SK-N-SH (cell line): ENCODE measurements at regions not wholly inside any gene's neighbourhood (a gene's known extent, or its start where the extent isn't known, plus 50 kb on each side); places are given as distances from the start of the nearest gene placed in this dataset.

Source experiments
- CTCF ChIA-PET: fragments of 300-600, 350-600 bp; formaldehyde crosslinking; extraction: SDS; loops from one replicate; lab custom pipeline; 2021; lab: Yijun Ruan, JAX
- POLR2A ChIA-PET: fragments of 350-600 bp; sonication (Branson Sonifier 250); formaldehyde crosslinking; extraction: SDS; loops from one replicate; lab custom pipeline; 2020; ENCODE audit warnings: antibody characterized with exemption, inconsistent platforms; lab: Yijun Ruan, JAX
- DNase-seq: peaks from one replicate; pipeline ENCODE4 v3.0.0; 2012
- H2AFZ ChIP-seq: fragments of 200-600 bp; sonication (generic); 2 replicates; pipeline ENCODE4 v1.8.1; 2016; ENCODE audit warnings: antibody characterized with exemption, mild to moderate bottlenecking, low read depth
- H3F3A ChIP-seq: fragments of 200-600 bp; sonication (generic); replicated peaks from 2 replicates; pipeline ENCODE3; 2016; ENCODE audit warnings: antibody characterized with exemption, mild to moderate bottlenecking; ENCODE audit not compliant: insufficient read depth
- H3K27ac ChIP-seq, 2 experiments: fragments of 200-500 bp in 1 of 2; fragments of 200-600 bp in 1 of 2; sonication (Bioruptor generic) in 1 of 2; sonication (generic), shearing (Covaris generic) in 1 of 2; 2 replicates each; pipeline versions ENCODE4 v1.5.1 to v1.6.1; 2014 to 2016; ENCODE audit warnings: low read depth in 2 of 2, inconsistent platforms in 1 of 2, low read length in 1 of 2, mild to moderate bottlenecking in 1 of 2, mixed read lengths in 1 of 2
- H3K27me3 ChIP-seq: fragments of 200-600 bp; sonication (generic), shearing (Covaris generic); 2 replicates; pipeline ENCODE4 v1.6.1; 2016; ENCODE audit warnings: mixed run types; ENCODE audit not compliant: insufficient read depth
- H3K36me3 ChIP-seq, 2 experiments: fragments of 200-500 bp in 1 of 2; fragments of 200-600 bp in 1 of 2; sonication (Bioruptor generic) in 1 of 2; sonication (generic) in 1 of 2; replicated peaks in 1 of 2; 2 replicates each; pipeline versions ENCODE3 to v1.5.1; 2014 to 2016; ENCODE audit warnings: low read length in 1 of 2, mild to moderate bottlenecking in 1 of 2; ENCODE audit not compliant: insufficient read depth in 2 of 2, control insufficient read depth in 1 of 2
- H3K4me1 ChIP-seq, 2 experiments: fragments of 200-500 bp in 1 of 2; fragments of 200-600 bp in 1 of 2; sonication (Bioruptor generic) in 1 of 2; sonication (generic), shearing (Covaris generic) in 1 of 2; 2 replicates each; pipeline versions ENCODE4 v1.5.1 to v1.6.1; 2014 to 2016; ENCODE audit warnings: low read depth in 1 of 2, low read length in 1 of 2, mixed run types in 1 of 2; ENCODE audit not compliant: insufficient read depth in 2 of 2, control insufficient read depth in 1 of 2
- H3K4me2 ChIP-seq: fragments of 200-600 bp; sonication (generic), shearing (Covaris generic); 2 replicates; pipeline ENCODE4 v1.6.1; 2017; ENCODE audit warnings: mixed run types
- H3K4me3 ChIP-seq, 2 experiments: fragments of 200-500 bp in 1 of 2; fragments of 200-600 bp in 1 of 2; sonication (Bioruptor generic) in 1 of 2; sonication (generic), shearing (Covaris generic) in 1 of 2; 2 replicates each; pipeline versions ENCODE4 v1.5.1 to v1.8.1; 2014 to 2016; ENCODE audit warnings: low read depth in 2 of 2, inconsistent platforms in 1 of 2, low read length in 1 of 2, mild to moderate bottlenecking in 1 of 2, mixed read lengths in 1 of 2, moderate library complexity in 1 of 2
- H3K79me2 ChIP-seq: fragments of 200-600 bp; sonication (generic); 2 replicates; pipeline ENCODE4 v1.8.1; 2017; ENCODE audit warnings: mild to moderate bottlenecking; ENCODE audit not compliant: insufficient read depth
- H3K9ac ChIP-seq: fragments of 200-600 bp; sonication (generic); 2 replicates; pipeline ENCODE4 v1.6.1; 2017; ENCODE audit warnings: mixed run types
- H3K9me2 ChIP-seq: fragments of 200-600 bp; sonication (generic); 2 replicates; pipeline ENCODE4 v1.6.1; 2017; ENCODE audit warnings: mixed run types
- H3K9me3 ChIP-seq: fragments of 200-600 bp; sonication (generic); 2 replicates; pipeline ENCODE4 v1.6.1; 2017; ENCODE audit warnings: mixed run types, mild to moderate bottlenecking, moderate library complexity
- H4K20me1 ChIP-seq: fragments of 200-600 bp; sonication (generic); 2 replicates; pipeline ENCODE4 v1.6.1; 2017; ENCODE audit warnings: mild to moderate bottlenecking, mixed run types; ENCODE audit not compliant: insufficient read depth
- ELF1 ChIP-seq: IDR thresholded peaks from 2 replicates; pipeline ENCODE4 v1.4.0; 2012
- EZH2phosphoT487 ChIP-seq: fragments of 200-600 bp; sonication (generic); IDR thresholded peaks from 2 replicates; pipeline ENCODE4 v1.6.1; 2017; ENCODE audit warnings: low read depth, mixed run types, mild to moderate bottlenecking, antibody characterized with exemption, moderate library complexity, borderline replicate concordance
- FOXJ3 ChIP-seq: sonication (generic); formaldehyde crosslinking; IDR thresholded peaks from 2 replicates; pipeline ENCODE4 v1.5.1; 2020; ENCODE audit warnings: mild to moderate bottlenecking, missing genetic modification reagents
- FOXM1 ChIP-seq: IDR thresholded peaks from 2 replicates; pipeline ENCODE4 v1.4.0; 2012; ENCODE audit warnings: low read depth, mild to moderate bottlenecking
- GABPA ChIP-seq: IDR thresholded peaks from 2 replicates; pipeline ENCODE4 v1.4.0; 2012; ENCODE audit warnings: low read depth, mild to moderate bottlenecking
- NRF1 ChIP-seq: IDR thresholded peaks from 2 replicates; pipeline ENCODE4 v1.6.1; 2012; ENCODE audit warnings: low read depth, mild to moderate bottlenecking, low read length
- RAD21 ChIP-seq: IDR thresholded peaks from 2 replicates; pipeline ENCODE4 v1.6.1; 2012; ENCODE audit warnings: mild to moderate bottlenecking, low read length
- RCOR1 ChIP-seq: fragments of 150-350 bp; IDR thresholded peaks from 2 replicates; pipeline ENCODE4 v1.6.1; 2017; ENCODE audit warnings: antibody characterized with exemption, low read length
- REST ChIP-seq: IDR thresholded peaks from 2 replicates; pipeline ENCODE4 v1.6.1; 2012; ENCODE audit warnings: mild to moderate bottlenecking, low read depth, low read length, moderate library complexity
- RFX5 ChIP-seq: IDR thresholded peaks from 2 replicates; pipeline ENCODE4 v1.6.1; 2012; ENCODE audit warnings: mild to moderate bottlenecking, improper control_type of control experiment, low read length
- RXRA ChIP-seq: IDR thresholded peaks from 2 replicates; pipeline ENCODE4 v1.4.0; 2012; ENCODE audit warnings: low read depth, mild to moderate bottlenecking, borderline replicate concordance
- SIN3A ChIP-seq: IDR thresholded peaks from 2 replicates; pipeline ENCODE4 v1.6.1; 2012; ENCODE audit warnings: low read depth, mild to moderate bottlenecking, low read length, moderate library complexity, borderline replicate concordance
- TCF12 ChIP-seq: IDR thresholded peaks from 2 replicates; pipeline ENCODE4 v1.4.0; 2012
- USF2 ChIP-seq: fragments of 150-350 bp; IDR thresholded peaks from 2 replicates; pipeline ENCODE4 v1.6.1; 2017; ENCODE audit warnings: antibody characterized with exemption, low read length, low read depth, borderline replicate concordance
- YY1 ChIP-seq: IDR thresholded peaks from 2 replicates; pipeline ENCODE4 v1.4.0; 2012; ENCODE audit warnings: low read depth, mild to moderate bottlenecking
- WGBS: methylation state at CpG from one replicate; pipeline ENCODE4 v1.1.6; 2017; ENCODE audit warnings: low lambda C conversion rate; 5-methylcytosine and 5-hydroxymethylcytosine counted together
- TF ChIP-seq, protein P1 (sequence below): IDR thresholded peaks from 2 replicates; pipeline ENCODE4 v1.4.0; 2012; ENCODE audit warnings: low read depth, borderline replicate concordance

- no peak overlapping the region for H3K27ac ChIP-seq
- no peak overlapping the region for H3K9ac ChIP-seq
- H3K27me3 ChIP-seq, result no peaks in the 10 kb centered on the region
- no peaks in the 10 kb centered on the region for H4K20me1 ChIP-seq
- ChIA-PET CTCF (no interaction called here), POLR2A (no interaction called here)
- 0% methylated on average over 1 of the region's 1 CpG for WGBS
- H3K9me3 ChIP-seq, result no peaks in the 10 kb centered on the region
- no peak overlapping the region for H3K4me3 ChIP-seq
- no peak overlapping the region for H3K4me2 ChIP-seq
- no peaks in the 10 kb centered on the region for H3K9me2 ChIP-seq
- no peak overlapping the region for H2AFZ ChIP-seq
- H3K79me2 ChIP-seq, result no peaks in the 10 kb centered on the region
- H3K4me1 ChIP-seq, result no peaks in the 10 kb centered on the region
- no peaks in the 10 kb centered on the region for H3K36me3 ChIP-seq
- H3F3A ChIP-seq, result no peaks in the 10 kb centered on the region
- no peak for TF ChIP-seq USF2
- no peak for TF ChIP-seq RCOR1
- TF ChIP-seq FOXJ3, result no peak
- no peak for TF ChIP-seq GABPA
- TF ChIP-seq RAD21, result no peak
- TF ChIP-seq SIN3A, result no peak
- TF ChIP-seq, protein P1, sequence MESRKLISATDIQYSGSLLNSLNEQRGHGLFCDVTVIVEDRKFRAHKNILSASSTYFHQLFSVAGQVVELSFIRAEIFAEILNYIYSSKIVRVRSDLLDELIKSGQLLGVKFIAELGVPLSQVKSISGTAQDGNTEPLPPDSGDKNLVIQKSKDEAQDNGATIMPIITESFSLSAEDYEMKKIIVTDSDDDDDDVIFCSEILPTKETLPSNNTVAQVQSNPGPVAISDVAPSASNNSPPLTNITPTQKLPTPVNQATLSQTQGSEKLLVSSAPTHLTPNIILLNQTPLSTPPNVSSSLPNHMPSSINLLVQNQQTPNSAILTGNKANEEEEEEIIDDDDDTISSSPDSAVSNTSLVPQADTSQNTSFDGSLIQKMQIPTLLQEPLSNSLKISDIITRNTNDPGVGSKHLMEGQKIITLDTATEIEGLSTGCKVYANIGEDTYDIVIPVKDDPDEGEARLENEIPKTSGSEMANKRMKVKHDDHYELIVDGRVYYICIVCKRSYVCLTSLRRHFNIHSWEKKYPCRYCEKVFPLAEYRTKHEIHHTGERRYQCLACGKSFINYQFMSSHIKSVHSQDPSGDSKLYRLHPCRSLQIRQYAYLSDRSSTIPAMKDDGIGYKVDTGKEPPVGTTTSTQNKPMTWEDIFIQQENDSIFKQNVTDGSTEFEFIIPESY, result no peak
- no peak for TF ChIP-seq RXRA
- no peak for TF ChIP-seq REST
- TF ChIP-seq RFX5, result no peak
- no peak for TF ChIP-seq YY1
- TF ChIP-seq EZH2phosphoT487, result no peak
- no peak for DNase-seq
Observed at GRCh38 chr5:39869396-39869795, 444.6 kb upstream of the DAB2 start.

DNA sequence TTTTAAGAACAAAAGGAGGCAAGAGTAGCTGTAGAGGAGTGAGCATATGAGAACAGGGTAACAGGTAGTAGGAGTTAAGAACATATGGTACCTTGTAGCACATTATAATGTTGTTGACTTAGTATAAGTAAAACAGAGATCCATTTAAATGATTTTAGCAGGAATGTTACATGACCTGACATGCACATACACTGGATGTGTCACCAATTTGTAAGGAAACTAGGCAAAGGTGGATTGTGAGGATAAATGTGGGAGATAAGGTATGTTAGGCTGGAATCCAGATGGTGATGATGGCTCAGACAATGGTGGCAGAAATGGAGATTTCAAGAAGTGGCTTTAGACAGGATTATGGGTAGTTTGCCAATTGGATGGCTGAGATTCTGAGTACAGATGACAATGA lies 443.1 kb upstream of the DAB2 start:
- POLR2A ChIA-PET, result no interaction called here
- Histone ChIP-seq H3K36me3 (no peaks in the 10 kb centered on the region), H3K27me3 (no peaks in the 10 kb centered on the region), H4K20me1 (no peaks in the 10 kb centered on the region), H3K4me3 (no peak overlapping the region), H3F3A (no peaks in the 10 kb centered on the region), H3K4me1 (no peaks in the 10 kb centered on the region), H3K79me2 (no peaks in the 10 kb centered on the region), H2AFZ (no peak overlapping the region), H3K9ac (no peak overlapping the region), H3K9me3 (no peaks in the 10 kb centered on the region; the same call in 1 of the 2 replicates), H3K9me2 (no peaks in the 10 kb centered on the region), H3K27ac (no peak overlapping the region), H3K4me2 (no peak overlapping the region)
- CTCF ChIA-PET, result no interaction called here
- DNase-seq, result no peak
- TF ChIP-seq GABPA (no peak), NRF1 (no peak), FOXM1 (no peak), TCF12 (no peak), ELF1 (no peak)
- TF ChIP-seq, all 33 proteins: peak for 0
